ENCODE measurements at regions not wholly inside any gene's neighbourhood (a gene's known extent, or its start where the extent isn't known, plus 50 kb on each side); places are given as distances from the start of the nearest gene placed in this dataset.

DNA sequence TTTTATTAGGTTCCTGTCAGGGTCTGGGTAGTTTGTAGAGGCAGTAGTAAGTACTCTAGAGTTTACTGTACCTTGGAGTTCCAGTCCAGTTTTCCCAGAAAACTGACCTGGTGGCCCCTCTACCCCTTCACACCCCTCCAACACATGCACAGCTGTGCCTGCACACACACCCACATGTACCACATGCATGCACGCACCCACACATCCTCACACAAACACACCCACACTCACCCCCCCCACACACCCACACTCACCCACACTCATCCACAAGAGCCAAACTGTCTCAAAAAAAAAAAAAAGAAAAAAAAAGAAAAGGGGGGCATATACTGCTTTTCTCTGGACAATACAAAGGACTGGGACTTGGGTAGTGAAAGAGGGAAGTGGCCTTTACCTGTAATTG lies 570.5 kb downstream of the QKI start:
- H3K27ac Mint-ChIP-seq (ENCODE audit: unreplicated experiment), result no peak overlapping the region
- peaks cover 1% of the 10 kb centered on the region for H3K9me3 Mint-ChIP-seq (ENCODE audit: unreplicated experiment)
- DNase-seq, result no peak
- no peaks in the 10 kb centered on the region for H3K4me1 Mint-ChIP-seq (ENCODE audit: low read depth, unreplicated experiment)
- H3K4me3 Mint-ChIP-seq (ENCODE audit: unreplicated experiment), result no peak overlapping the region
- no peaks in the 10 kb centered on the region for H3K27me3 Mint-ChIP-seq (ENCODE audit: unreplicated experiment)
- H3K36me3 Mint-ChIP-seq (ENCODE audit: unreplicated experiment), result peaks cover 4% of the 10 kb centered on the region
- no peak for TF ChIP-seq CTCF (IDR thresholded peaks at IDR 0.05; ENCODE audit: partially characterized antibody, unreplicated experiment)

GRCh38 chr6:163984124-163984936 lies 569.8 kb downstream of the QKI start:
- Mint-ChIP-seq H3K27me3 (ENCODE audit: unreplicated experiment) (no peaks in the 10 kb centered on the region), H3K36me3 (ENCODE audit: unreplicated experiment) (peaks cover 4% of the 10 kb centered on the region), H3K9me3 (ENCODE audit: unreplicated experiment) (peaks cover 1% of the 10 kb centered on the region), H3K27ac (ENCODE audit: unreplicated experiment) (no peak overlapping the region), H3K4me1 (ENCODE audit: low read depth, unreplicated experiment) (no peaks in the 10 kb centered on the region), H3K4me3 (ENCODE audit: unreplicated experiment) (no peak overlapping the region)
- TF ChIP-seq CTCF (IDR thresholded peaks at IDR 0.05; ENCODE audit: partially characterized antibody, unreplicated experiment), result no peak
- DNase-seq, result no peak

DNA sequence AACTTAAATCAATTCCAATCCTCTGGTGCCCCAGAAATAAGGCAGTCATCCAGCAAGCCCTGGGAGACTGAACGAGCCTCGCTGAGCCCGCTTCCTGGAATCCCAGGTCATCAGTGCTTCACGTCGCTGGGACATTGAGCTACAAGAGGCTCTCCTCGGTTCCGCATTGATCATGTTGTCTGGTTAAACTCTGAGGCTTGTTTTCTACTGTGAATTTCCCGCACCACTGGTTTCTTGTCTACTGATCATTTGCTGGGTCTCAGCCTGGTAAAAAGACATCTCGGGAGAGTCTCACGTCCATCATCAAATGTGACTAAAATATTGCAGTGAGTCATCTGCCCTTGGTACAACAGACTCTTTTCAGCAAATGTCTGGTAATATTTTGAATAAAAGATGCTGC lies 569.2 kb downstream of the QKI start:
- peaks cover 4% of the 10 kb centered on the region for H3K36me3 Mint-ChIP-seq (ENCODE audit: unreplicated experiment)
- no peak overlapping the region for H3K4me3 Mint-ChIP-seq (ENCODE audit: unreplicated experiment)
- TF ChIP-seq CTCF (IDR thresholded peaks at IDR 0.05; ENCODE audit: partially characterized antibody, unreplicated experiment), result no peak
- H3K27ac Mint-ChIP-seq (ENCODE audit: unreplicated experiment), result no peak overlapping the region
- DNase-seq, result no peak
- H3K4me1 Mint-ChIP-seq (ENCODE audit: low read depth, unreplicated experiment), result no peaks in the 10 kb centered on the region
- H3K27me3 Mint-ChIP-seq (ENCODE audit: unreplicated experiment), result no peaks in the 10 kb centered on the region
- H3K9me3 Mint-ChIP-seq (ENCODE audit: unreplicated experiment), result peaks cover 1% of the 10 kb centered on the region

- H3K36me3 Mint-ChIP-seq (ENCODE audit: unreplicated experiment), result no peaks in the 10 kb centered on the region
- H3K4me3 Mint-ChIP-seq (ENCODE audit: unreplicated experiment), result no peak overlapping the region
- H3K4me1 Mint-ChIP-seq (ENCODE audit: low read depth, unreplicated experiment), result no peaks in the 10 kb centered on the region
- no peaks in the 10 kb centered on the region for H3K9me3 Mint-ChIP-seq (ENCODE audit: unreplicated experiment)
- no peak for DNase-seq
- no peak overlapping the region for H3K27ac Mint-ChIP-seq (ENCODE audit: unreplicated experiment)
- peaks cover 3% of the 10 kb centered on the region for H3K27me3 Mint-ChIP-seq (ENCODE audit: unreplicated experiment)
- no peak for TF ChIP-seq CTCF (IDR thresholded peaks at IDR 0.05; ENCODE audit: partially characterized antibody, unreplicated experiment)
Observed at GRCh38 chr6:163974322-163974721, 559.8 kb downstream of the QKI start.
